PFSK-1 (cell line): ENCODE measurements at regions not wholly inside any gene's neighbourhood (a gene's known extent, or its start where the extent isn't known, plus 50 kb on each side); places are given as distances from the start of the nearest gene placed in this dataset.

Source experiments
- POLR2AphosphoS5 ChIP-seq: IDR thresholded peaks from 2 replicates; pipeline ENCODE4 v1.6.1; 2012; ENCODE audit warnings: low read depth, mild to moderate bottlenecking, control low read depth, low read length, moderate library complexity
- SIN3A ChIP-seq: IDR thresholded peaks from 2 replicates; pipeline ENCODE4 v1.6.1; 2012; ENCODE audit warnings: mild to moderate bottlenecking, low read length, moderate library complexity, borderline replicate concordance; ENCODE audit not compliant: insufficient read depth
- TAF1 ChIP-seq: IDR thresholded peaks from 2 replicates; pipeline ENCODE4 v1.6.1; 2012; ENCODE audit warnings: low read length, control low read depth, borderline replicate concordance; ENCODE audit not compliant: insufficient read depth
- TF ChIP-seq, protein P1 (sequence below), 2 experiments: IDR thresholded peaks; 2 replicates each; pipeline versions ENCODE4 v1.6.1 to v1.8.0; 2011 to 2012; ENCODE audit warnings: low read depth in 2 of 2, low read length in 2 of 2, control low read depth in 1 of 2, inconsistent platforms in 1 of 2, mild to moderate bottlenecking in 1 of 2, moderate library complexity in 1 of 2; ENCODE audit not compliant: insufficient read depth in 1 of 2

DNA sequence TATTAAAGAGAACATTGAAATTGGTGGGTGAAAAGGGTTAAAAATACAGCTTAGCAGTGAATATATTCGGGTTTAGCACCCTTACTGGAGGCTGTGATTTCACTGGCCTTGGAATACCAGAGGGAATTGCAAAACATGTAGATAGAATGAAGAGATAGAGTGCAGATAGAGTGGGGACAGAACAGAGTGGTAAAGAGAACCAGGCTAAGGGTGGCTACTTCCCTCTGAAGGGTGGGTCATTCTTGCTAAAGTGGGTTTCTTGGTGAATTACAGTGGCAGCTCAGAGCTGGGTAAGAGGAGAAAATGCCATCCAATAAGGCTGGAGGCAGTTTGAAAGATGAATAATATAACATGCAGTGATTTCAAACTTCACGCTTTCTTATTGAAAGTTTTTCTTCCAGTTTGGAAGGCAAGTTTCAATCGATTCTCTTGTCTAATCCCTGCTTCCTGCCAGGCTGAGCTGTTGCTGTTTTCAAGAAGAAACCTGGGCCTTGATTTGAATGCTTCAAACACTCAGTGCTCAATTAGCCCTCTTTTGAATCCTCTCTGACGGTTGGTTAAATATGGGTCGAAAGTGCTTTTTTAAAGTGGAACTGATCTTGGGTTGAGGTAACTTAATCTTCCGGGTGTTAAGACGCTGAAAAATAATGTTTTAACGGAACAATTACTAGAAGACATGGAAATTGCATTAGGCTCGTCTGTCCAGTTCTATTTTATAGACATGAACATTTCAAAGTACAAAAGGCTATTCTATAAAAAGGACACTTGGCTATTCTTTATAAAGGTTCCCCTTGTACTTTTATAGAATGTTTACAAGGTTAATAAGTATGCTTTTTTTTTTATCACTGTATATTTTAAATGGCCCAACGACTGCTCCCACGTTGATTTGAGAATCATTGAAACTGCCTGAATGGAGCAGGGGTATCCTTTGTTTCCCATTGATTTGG, 203.3 kb downstream of the BCAS1 start:
- TF ChIP-seq SIN3A (no peak), POLR2AphosphoS5 (no peak), TAF1 (no peak)
- TF ChIP-seq, protein P1, sequence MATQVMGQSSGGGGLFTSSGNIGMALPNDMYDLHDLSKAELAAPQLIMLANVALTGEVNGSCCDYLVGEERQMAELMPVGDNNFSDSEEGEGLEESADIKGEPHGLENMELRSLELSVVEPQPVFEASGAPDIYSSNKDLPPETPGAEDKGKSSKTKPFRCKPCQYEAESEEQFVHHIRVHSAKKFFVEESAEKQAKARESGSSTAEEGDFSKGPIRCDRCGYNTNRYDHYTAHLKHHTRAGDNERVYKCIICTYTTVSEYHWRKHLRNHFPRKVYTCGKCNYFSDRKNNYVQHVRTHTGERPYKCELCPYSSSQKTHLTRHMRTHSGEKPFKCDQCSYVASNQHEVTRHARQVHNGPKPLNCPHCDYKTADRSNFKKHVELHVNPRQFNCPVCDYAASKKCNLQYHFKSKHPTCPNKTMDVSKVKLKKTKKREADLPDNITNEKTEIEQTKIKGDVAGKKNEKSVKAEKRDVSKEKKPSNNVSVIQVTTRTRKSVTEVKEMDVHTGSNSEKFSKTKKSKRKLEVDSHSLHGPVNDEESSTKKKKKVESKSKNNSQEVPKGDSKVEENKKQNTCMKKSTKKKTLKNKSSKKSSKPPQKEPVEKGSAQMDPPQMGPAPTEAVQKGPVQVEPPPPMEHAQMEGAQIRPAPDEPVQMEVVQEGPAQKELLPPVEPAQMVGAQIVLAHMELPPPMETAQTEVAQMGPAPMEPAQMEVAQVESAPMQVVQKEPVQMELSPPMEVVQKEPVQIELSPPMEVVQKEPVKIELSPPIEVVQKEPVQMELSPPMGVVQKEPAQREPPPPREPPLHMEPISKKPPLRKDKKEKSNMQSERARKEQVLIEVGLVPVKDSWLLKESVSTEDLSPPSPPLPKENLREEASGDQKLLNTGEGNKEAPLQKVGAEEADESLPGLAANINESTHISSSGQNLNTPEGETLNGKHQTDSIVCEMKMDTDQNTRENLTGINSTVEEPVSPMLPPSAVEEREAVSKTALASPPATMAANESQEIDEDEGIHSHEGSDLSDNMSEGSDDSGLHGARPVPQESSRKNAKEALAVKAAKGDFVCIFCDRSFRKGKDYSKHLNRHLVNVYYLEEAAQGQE (IDR thresholded peaks at IDR 0.05; ENCODE audit: insufficient read depth in 1 of 2, low read depth in 2 of 2, low read length in 2 of 2): no peak
